ENCODE measurements at regions not wholly inside any gene's neighbourhood (a gene's known extent, or its start where the extent isn't known, plus 50 kb on each side); places are given as distances from the start of the nearest gene placed in this dataset.
"Not testable (repeated sequence)": the region's sequence is repeated elsewhere in the genome, so short reads cannot be mapped to it uniquely, and the experiment has no call there.

DNA sequence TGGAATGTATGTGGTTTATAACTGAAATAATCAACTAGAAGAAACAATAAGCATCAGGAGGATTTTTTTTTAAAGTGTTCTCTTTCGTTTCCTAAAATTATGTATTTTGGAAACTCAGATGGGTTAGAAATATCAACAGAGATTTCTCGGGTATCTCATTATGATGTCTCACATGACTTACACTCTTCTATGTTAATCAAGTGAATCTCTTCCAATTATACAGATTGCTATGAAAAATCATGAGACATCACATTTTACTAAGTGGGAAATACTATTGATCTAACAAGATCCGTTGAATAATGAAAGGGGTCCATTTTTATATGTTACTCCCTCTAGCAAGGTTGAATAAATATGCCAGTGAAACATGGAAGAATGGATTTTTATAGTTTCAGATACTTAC is 54.7 kb upstream of the NRIP1 start:
- H3K36me3 ChIP-seq (ENCODE audit: control insufficient read depth, insufficient read depth, low read length), result no peaks in the 10 kb centered on the region
- H3K4me1 ChIP-seq (ENCODE audit: control insufficient read depth, insufficient read depth, low read length), result peaks cover 16% of the 10 kb centered on the region
- no peaks in the 10 kb centered on the region for H3K27me3 ChIP-seq (ENCODE audit: control insufficient read depth, insufficient read depth, low read length)
- no peak overlapping the region for H3K9ac ChIP-seq (ENCODE audit: low read depth, low read length)
- no peak overlapping the region for H3K4me3 ChIP-seq (ENCODE audit: low read depth, low read length)
- no peaks in the 10 kb centered on the region for H3K9me3 ChIP-seq (ENCODE audit: control insufficient read depth, insufficient read depth, low read length)

GRCh38 chr21:15121097-15121654 is 56.4 kb upstream of the NRIP1 start:
- Histone ChIP-seq H3K9ac (ENCODE audit: low read depth, low read length) (no peak overlapping the region), H3K4me1 (ENCODE audit: control insufficient read depth, insufficient read depth, low read length) (peaks cover 16% of the 10 kb centered on the region), H3K9me3 (ENCODE audit: control insufficient read depth, insufficient read depth, low read length) (no peaks in the 10 kb centered on the region), H3K27me3 (ENCODE audit: control insufficient read depth, insufficient read depth, low read length) (no peaks in the 10 kb centered on the region), H3K4me3 (ENCODE audit: low read depth, low read length) (no peak overlapping the region), H3K36me3 (ENCODE audit: control insufficient read depth, insufficient read depth, low read length) (no peaks in the 10 kb centered on the region)

DNA sequence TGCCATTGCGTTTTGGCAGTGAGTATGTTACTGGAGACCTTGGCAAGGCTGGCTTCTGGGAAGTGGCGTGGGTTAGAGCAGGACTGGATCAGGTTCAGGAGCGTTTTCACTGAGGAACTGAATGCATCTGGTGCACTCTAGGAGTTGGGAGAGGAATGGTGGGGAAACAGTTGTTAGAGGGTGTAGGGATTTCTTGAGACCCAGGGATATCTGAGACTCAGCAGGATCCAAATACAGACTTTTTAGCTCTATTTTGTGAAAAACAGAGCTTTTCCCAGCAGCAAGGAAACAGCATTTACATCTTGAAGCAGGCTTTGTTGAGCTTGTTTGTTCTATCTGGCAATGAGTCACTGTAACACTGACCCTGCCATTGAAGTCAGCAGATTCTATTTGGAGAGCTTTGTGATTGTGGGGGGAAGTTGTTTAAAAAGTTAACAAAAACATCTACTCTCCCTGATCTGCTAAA is 56.9 kb upstream of the NRIP1 start:
- H3K4me1 ChIP-seq (ENCODE audit: control insufficient read depth, insufficient read depth, low read length), result peaks cover 16% of the 10 kb centered on the region
- no peaks in the 10 kb centered on the region for H3K36me3 ChIP-seq (ENCODE audit: control insufficient read depth, insufficient read depth, low read length)
- H3K9me3 ChIP-seq (ENCODE audit: control insufficient read depth, insufficient read depth, low read length), result no peaks in the 10 kb centered on the region
- H3K27me3 ChIP-seq (ENCODE audit: control insufficient read depth, insufficient read depth, low read length), result no peaks in the 10 kb centered on the region
- no peak overlapping the region for H3K4me3 ChIP-seq (ENCODE audit: low read depth, low read length)
- no peak overlapping the region for H3K9ac ChIP-seq (ENCODE audit: low read depth, low read length)

- no peak overlapping the region for H3K9ac ChIP-seq (ENCODE audit: low read depth, low read length)
- no peaks in the 10 kb centered on the region for H3K9me3 ChIP-seq (ENCODE audit: control insufficient read depth, insufficient read depth, low read length)
- no peaks in the 10 kb centered on the region for H3K36me3 ChIP-seq (ENCODE audit: control insufficient read depth, insufficient read depth, low read length)
- H3K27me3 ChIP-seq (ENCODE audit: control insufficient read depth, insufficient read depth, low read length), result no peaks in the 10 kb centered on the region
- peaks cover 16% of the 10 kb centered on the region for H3K4me1 ChIP-seq (ENCODE audit: control insufficient read depth, insufficient read depth, low read length)
- H3K4me3 ChIP-seq (ENCODE audit: low read depth, low read length), result no peak overlapping the region
Measured at GRCh38 chr21:15122241-15122640, 57.4 kb upstream of the NRIP1 start.

DNA sequence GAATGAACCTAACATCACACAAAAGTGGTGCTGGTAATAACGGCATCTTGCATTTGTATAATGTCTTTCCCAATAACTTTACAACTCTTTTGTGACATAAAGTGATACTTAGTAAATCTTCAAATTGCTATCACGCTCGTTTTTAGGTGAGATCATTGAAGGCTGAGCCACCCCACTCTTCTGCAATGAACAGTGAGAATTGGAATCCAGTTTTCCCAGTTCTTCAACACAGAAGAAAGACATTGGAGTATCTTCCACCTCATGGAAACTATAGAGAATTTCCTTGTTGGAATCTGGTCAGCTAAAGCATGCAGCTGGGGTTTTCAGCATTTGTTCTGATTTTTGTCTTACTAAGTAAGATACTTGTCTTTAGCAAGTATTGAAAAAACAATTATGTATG is 59.9 kb upstream of the NRIP1 start:
- H3K9me3 ChIP-seq (ENCODE audit: control insufficient read depth, insufficient read depth, low read length), result no peaks in the 10 kb centered on the region
- no peaks in the 10 kb centered on the region for H3K27me3 ChIP-seq (ENCODE audit: control insufficient read depth, insufficient read depth, low read length)
- no peaks in the 10 kb centered on the region for H3K36me3 ChIP-seq (ENCODE audit: control insufficient read depth, insufficient read depth, low read length)
- H3K4me3 ChIP-seq (ENCODE audit: low read depth, low read length), result no peak overlapping the region
- H3K4me1 ChIP-seq (ENCODE audit: control insufficient read depth, insufficient read depth, low read length), result peaks cover 16% of the 10 kb centered on the region
- H3K9ac ChIP-seq (ENCODE audit: low read depth, low read length), result no peak overlapping the region

GRCh38 chr21:15126948-15127347 is 62.1 kb upstream of the NRIP1 start:
- no peak overlapping the region for H3K9ac ChIP-seq (ENCODE audit: low read depth, low read length)
- H3K4me1 ChIP-seq (ENCODE audit: control insufficient read depth, insufficient read depth, low read length), result peaks cover 7% of the 10 kb centered on the region
- no peak overlapping the region for H3K4me3 ChIP-seq (ENCODE audit: low read depth, low read length)
- H3K9me3 ChIP-seq (ENCODE audit: control insufficient read depth, insufficient read depth, low read length), result no peaks in the 10 kb centered on the region
- H3K27me3 ChIP-seq (ENCODE audit: control insufficient read depth, insufficient read depth, low read length), result no peaks in the 10 kb centered on the region
- H3K36me3 ChIP-seq (ENCODE audit: control insufficient read depth, insufficient read depth, low read length), result no peaks in the 10 kb centered on the region

DNA sequence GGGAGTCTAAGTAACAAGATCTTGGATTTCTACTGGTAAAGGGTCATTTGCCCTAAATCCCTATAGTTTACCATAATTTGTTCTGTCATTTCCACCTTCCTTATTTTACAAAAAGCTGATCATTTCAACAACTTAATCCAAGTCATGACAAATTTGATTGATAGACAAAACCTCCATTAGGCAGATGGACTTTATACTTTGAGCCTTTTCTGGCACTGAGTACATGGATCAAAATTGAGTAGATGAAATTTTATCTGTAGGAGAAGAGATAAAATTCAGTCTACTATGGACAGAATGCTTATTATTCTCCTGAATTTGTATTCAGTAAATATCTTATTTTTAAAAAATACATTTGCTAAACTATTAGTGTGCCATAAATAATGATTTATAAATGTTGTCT is 62.6 kb upstream of the NRIP1 start:
- Histone ChIP-seq H3K9me3 (ENCODE audit: control insufficient read depth, insufficient read depth, low read length) (no peaks in the 10 kb centered on the region), H3K4me1 (ENCODE audit: control insufficient read depth, insufficient read depth, low read length) (peaks cover 3% of the 10 kb centered on the region), H3K9ac (ENCODE audit: low read depth, low read length) (no peak overlapping the region), H3K4me3 (ENCODE audit: low read depth, low read length) (no peak overlapping the region), H3K36me3 (ENCODE audit: control insufficient read depth, insufficient read depth, low read length) (no peaks in the 10 kb centered on the region), H3K27me3 (ENCODE audit: control insufficient read depth, insufficient read depth, low read length) (no peaks in the 10 kb centered on the region)

- no peaks in the 10 kb centered on the region for H3K27me3 ChIP-seq (ENCODE audit: control insufficient read depth, insufficient read depth, low read length)
- no peak overlapping the region for H3K4me3 ChIP-seq (ENCODE audit: low read depth, low read length)
- no peak overlapping the region for H3K9ac ChIP-seq (ENCODE audit: low read depth, low read length)
- H3K36me3 ChIP-seq (ENCODE audit: control insufficient read depth, insufficient read depth, low read length), result no peaks in the 10 kb centered on the region
- no peaks in the 10 kb centered on the region for H3K9me3 ChIP-seq (ENCODE audit: control insufficient read depth, insufficient read depth, low read length)
- no peaks in the 10 kb centered on the region for H3K4me1 ChIP-seq (ENCODE audit: control insufficient read depth, insufficient read depth, low read length)
Measured at GRCh38 chr21:15128267-15128666, 63.5 kb upstream of the NRIP1 start.

DNA sequence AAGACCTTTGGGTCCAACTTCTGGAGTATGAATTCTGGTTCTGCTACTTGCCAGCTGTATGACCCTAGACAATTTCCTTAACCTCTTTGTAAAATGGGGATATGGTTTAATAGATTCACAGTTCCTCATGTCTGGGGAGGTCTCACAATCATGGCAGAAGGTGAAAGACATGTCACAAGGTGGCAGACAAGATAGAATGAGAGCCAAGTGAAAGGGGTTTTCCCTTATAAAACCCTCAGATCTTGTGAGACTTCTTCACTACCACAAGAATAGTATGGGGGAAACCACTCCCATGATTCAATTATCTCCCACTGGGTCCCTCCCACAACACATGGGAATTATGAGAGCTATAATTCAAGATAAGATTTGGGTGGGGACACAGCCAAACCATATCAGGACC is 63.9 kb upstream of the NRIP1 start:
- not testable (repeated sequence) for H3K9ac ChIP-seq (ENCODE audit: low read depth, low read length); H3K9me3 ChIP-seq (ENCODE audit: control insufficient read depth, insufficient read depth, low read length); H3K36me3 ChIP-seq (ENCODE audit: control insufficient read depth, insufficient read depth, low read length); H3K4me3 ChIP-seq (ENCODE audit: low read depth, low read length); H3K4me1 ChIP-seq (ENCODE audit: control insufficient read depth, insufficient read depth, low read length); H3K27me3 ChIP-seq (ENCODE audit: control insufficient read depth, insufficient read depth, low read length)

- Histone ChIP-seq H3K9ac (ENCODE audit: low read depth, low read length) (no peak overlapping the region), H3K36me3 (ENCODE audit: control insufficient read depth, insufficient read depth, low read length) (no peaks in the 10 kb centered on the region), H3K27me3 (ENCODE audit: control insufficient read depth, insufficient read depth, low read length) (no peaks in the 10 kb centered on the region), H3K4me3 (ENCODE audit: low read depth, low read length) (no peak overlapping the region), H3K4me1 (ENCODE audit: control insufficient read depth, insufficient read depth, low read length) (no peaks in the 10 kb centered on the region), H3K9me3 (ENCODE audit: control insufficient read depth, insufficient read depth, low read length) (no peaks in the 10 kb centered on the region)
Measured at GRCh38 chr21:15130326-15130725, 65.5 kb upstream of the NRIP1 start.

GRCh38 chr21:15130751-15131150 is 66.0 kb upstream of the NRIP1 start:
- no peak overlapping the region for H3K4me3 ChIP-seq (ENCODE audit: low read depth, low read length)
- no peaks in the 10 kb centered on the region for H3K36me3 ChIP-seq (ENCODE audit: control insufficient read depth, insufficient read depth, low read length)
- no peaks in the 10 kb centered on the region for H3K27me3 ChIP-seq (ENCODE audit: control insufficient read depth, insufficient read depth, low read length)
- H3K9me3 ChIP-seq (ENCODE audit: control insufficient read depth, insufficient read depth, low read length), result no peaks in the 10 kb centered on the region
- no peaks in the 10 kb centered on the region for H3K4me1 ChIP-seq (ENCODE audit: control insufficient read depth, insufficient read depth, low read length)
- H3K9ac ChIP-seq (ENCODE audit: low read depth, low read length), result no peak overlapping the region

GRCh38 chr21:15132781-15133180 is 68.0 kb upstream of the NRIP1 start:
- Histone ChIP-seq H3K9ac (ENCODE audit: low read depth, low read length) (no peak overlapping the region), H3K4me3 (ENCODE audit: low read depth, low read length) (no peak overlapping the region), H3K9me3 (ENCODE audit: control insufficient read depth, insufficient read depth, low read length) (no peaks in the 10 kb centered on the region), H3K27me3 (ENCODE audit: control insufficient read depth, insufficient read depth, low read length) (no peaks in the 10 kb centered on the region), H3K36me3 (ENCODE audit: control insufficient read depth, insufficient read depth, low read length) (no peaks in the 10 kb centered on the region), H3K4me1 (ENCODE audit: control insufficient read depth, insufficient read depth, low read length) (no peaks in the 10 kb centered on the region)
